ENCODE measurements at regions not wholly inside any gene's neighbourhood (a gene's known extent, or its start where the extent isn't known, plus 50 kb on each side); places are given as distances from the start of the nearest gene placed in this dataset.
"Not testable (repeated sequence)": the region's sequence is repeated elsewhere in the genome, so short reads cannot be mapped to it uniquely, and the experiment has no call there.

DNA sequence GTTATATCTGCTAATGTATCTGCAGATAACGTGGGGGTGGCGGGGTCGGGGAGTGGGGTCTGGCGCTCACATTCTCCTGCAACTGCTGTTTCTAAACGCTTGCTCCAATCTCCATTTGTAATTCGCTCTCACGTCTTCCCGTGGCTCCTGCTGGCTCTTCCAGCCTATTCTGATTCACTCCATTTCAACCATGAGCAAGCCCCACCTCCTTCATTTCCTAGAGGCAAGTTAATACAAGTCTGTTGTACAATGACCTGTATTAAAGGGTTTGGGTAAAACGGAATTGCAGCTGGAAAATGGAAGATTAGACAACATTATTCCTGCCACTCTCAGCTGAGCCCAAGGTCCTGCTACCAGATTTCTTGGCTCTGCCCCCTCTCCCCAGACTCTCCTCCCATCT, 132.3 kb downstream of the CSNK2A3 start:
- DNase-seq: no peak

DNA sequence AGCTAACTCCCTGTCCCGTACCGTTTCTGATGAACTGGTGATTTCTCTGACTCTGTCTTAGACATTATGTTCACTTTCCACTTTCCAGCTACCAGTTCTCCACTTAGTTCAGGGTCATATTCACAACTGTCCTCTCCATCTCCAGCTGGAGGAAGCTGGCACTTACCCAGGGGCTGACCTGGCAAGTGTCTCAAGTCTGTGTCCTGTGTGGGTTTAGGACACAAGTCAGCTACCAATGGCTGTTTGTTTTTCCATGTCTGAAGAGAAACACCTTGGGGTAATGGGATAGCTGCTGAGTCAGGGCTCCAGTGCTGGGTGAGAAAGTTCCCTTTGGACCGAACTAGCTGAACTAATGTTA, 134.4 kb downstream of the CSNK2A3 start:
- DNase-seq: no peak

DNA sequence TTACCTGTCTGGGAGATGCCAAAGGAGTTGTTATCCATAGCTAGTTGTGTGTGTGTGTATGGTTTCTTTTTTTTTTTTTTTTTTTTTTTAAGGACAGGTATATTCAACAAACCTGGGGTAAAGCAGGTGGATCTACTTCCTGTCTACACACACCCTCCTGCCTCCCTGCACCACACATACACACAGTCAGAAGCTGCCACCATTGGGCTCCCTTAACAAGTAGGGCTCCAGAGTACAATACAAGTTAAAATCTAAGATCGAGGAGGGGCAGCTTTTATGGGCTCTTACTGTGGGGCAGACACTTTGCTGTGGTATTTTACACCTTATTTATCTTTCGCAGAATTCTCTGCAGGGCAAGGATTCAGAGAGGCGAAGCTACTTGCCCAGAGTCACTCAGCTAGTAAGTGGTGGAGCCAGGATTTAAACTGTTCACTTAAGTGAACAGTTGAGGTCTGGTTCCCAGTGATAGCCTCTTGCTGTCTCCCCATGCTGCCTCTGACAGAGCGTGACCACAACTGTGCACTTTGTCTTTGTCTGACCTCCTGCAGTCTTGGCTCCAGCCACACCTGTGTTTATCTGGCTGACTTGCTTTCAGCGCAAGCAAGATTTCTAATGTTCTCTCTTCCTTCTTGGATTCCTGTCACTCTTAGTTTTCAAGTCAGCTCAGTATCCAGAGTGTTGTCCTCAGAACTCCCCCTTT, 135.0 kb downstream of the CSNK2A3 start:
- DNase-seq: no peak

DNA sequence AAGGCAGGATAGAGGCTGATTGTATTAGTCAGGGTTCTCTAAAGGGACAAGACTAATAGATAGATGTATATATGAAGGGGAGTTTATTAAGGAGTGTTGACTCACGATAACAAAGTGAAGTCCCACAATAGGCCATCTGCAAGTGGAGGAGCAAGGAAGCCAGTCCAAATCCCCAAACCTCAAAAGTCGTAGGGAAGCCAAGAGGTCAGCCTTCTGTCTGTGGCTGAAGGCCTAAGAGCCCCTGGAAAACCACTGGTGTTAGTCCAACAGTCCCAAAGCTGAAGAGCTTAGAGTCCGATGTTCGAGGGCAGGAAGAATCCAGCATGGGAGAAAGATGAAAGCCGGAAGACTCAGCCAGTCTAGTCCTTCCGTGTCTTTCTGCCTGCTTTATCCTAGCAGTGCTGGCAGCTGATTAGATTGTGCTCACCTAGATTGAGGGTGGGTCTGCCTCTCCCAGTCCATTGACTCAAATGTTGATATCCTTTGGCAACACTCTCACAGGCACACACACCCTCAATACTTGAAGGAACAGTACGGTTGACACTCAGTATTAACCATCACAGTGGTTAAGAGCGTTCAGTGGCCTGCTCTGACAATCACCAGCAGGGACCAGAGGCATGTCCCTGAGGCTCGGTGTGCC, 135.6 kb downstream of the CSNK2A3 start:
- no peak for DNase-seq

DNA sequence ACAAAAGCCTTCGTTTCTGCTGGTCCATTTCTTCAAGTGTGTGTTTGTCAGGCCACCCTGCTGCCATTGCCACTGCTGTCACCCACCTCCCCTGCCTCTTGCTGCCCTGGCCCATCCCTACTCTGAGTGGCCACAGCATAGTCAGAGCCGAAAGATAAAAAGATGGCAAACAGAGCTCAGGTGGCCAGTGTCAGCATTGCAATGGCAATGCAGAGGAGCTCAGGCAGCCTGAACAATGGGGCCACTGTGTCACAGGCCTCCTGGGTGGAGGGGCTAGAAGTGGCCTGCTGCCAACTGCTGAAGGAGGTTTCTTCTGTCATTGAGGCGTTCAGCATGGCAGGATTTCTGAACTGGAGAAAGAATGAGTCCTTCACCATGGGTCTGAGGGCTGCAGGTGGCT, 137.1 kb downstream of the CSNK2A3 start:
- no peak for DNase-seq

DNA sequence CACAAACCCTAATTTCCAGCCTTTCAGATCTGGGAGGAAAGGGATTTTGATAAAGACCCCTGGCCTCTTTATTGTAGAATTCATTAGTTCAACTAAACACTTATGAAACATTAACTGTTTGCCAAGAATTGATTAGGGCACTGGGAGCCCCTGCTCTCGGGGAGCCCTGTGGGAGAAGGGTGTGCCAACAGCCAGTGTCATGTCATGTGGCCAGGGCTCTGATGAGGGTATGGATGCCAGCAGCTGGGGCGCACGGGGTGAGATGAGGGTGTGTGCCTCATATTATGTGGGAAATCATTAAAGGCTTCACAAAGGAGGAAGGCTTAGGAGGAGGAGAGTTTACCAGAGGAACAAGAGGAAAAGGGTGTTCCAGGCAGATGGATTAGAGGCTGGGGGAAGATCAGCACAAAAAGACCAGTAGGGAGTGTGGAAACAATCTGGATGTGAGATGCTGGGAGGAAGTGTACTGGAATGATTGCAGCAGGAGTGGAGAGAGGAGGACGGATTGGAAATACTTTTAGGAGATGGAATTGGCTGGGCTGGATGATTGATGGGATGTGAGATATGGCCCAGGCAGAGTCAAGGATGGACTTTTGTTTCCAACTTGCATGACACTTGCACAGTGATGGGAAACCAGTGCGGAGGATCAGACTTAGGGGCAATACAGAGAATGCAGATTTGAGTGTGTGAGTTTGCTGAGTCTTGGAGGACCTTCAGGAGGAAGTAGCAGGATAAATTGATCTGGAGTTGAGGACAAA, 137.8 kb downstream of the CSNK2A3 start:
- no peak for DNase-seq

DNA sequence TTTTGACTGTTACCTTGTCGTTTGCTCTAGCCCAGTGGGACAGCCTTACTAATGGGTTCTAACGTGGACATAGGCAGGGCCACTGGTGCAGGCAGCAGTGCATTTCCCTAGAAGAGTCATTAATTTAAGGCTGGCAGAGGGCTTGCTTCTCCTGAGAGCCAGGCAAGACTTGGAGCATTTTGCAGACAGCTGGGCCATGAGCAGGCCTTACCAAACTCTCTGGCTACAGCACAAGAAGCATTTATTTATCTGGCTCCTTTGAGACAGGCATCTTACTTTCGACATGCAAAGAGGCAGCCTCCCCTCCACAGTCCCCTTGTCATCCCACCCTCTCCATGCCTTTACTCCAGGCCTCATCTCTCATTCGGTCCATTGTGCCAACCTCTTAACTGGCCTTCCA, 139.9 kb downstream of the CSNK2A3 start:
- no peak for DNase-seq

DNA sequence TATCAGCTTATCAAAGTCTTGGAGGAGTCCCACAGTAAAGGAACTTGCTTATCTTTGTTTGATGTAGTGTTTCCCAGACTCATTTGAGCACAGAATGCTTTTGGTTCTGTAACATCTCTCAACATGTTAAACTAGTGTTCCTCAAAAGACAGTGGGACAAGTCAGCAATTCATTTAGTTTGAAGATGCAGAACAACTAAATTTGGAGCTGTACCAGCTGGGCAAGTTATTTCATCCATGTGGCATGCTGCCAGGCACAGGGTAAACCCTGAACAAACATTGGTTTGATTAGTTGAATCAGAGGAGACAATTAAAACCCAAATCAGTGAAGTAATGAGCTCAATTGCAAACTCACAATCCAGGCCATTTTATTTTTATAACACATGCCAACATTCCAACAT, 141.2 kb downstream of the CSNK2A3 start:
- no peak for DNase-seq

DNA sequence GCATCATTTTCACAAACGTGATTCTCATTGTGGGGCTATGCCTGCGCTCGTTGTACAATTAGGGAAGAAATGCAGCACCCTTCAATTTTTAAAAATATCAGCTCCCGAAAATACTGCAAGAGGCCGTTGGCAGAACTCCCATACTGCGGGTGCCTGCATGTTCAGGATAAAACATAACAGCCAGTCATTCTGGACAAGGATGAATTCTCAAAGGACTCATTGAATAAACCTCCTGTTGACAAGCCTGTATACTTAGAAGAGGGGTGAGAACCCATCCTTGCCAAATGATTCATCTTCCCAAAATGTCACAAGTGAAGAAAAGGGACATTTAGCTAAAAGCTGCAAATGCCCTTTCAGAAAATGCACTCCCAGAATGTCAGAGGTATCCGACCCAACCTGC, 141.9 kb downstream of the CSNK2A3 start:
- no peak for DNase-seq

DNA sequence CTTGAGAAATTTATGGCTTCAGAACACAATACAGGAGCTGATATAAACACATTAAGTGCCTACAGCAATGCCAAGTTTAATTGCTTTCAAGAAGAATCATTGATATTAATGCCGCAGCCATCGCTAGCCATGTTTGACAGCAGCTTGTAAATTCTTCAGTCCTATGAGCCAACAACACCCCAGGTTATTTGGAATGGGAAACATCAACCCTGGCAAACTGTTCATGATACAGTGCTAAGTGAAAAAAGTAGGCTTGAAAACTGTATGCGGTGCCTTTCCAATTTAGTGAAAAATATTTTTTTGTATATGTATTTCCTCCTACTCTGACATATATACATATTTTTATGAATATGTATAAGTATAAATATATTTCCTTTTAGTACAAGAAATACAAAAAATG, 142.6 kb downstream of the CSNK2A3 start:
- DNase-seq: no peak

DNA sequence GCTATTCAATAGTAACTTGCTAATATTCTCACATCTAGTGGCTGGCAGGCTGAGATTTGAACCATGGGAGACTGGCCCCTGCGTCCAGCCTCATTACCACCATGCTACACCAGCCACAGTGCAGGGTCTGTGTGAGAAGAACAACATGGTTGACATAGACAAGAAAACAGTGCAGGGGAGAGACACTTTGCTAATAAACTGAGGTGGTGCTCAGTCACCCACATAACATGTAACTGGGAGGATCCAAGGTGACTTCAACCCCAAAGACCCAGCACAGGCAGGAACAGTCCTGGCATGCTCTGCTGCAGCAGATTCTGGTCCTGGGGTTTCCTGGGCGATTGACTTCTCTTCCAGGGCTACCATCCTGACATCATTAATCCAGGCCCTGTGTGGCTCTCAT, 143.1 kb downstream of the CSNK2A3 start:
- DNase-seq: no peak

DNA sequence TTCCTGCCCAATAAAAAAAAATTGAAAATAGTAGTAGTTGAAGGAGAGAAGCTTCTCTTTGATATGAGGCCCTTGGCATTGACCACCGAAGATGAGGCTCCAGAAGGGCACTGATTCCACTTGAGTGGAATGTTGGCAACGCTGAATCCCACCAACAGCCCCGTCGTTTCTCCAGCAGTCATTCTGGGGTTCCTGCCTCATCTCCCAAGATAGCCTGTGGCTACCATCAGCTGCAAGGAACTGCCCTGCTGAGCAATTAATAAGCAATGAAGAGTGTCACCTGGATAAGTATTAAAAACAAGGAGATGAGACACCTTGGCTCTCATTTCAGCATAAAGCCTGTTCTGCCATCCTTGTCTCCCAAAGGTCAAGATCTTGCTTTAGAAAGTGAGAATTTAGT, 144.1 kb downstream of the CSNK2A3 start:
- no peak for DNase-seq

DNA sequence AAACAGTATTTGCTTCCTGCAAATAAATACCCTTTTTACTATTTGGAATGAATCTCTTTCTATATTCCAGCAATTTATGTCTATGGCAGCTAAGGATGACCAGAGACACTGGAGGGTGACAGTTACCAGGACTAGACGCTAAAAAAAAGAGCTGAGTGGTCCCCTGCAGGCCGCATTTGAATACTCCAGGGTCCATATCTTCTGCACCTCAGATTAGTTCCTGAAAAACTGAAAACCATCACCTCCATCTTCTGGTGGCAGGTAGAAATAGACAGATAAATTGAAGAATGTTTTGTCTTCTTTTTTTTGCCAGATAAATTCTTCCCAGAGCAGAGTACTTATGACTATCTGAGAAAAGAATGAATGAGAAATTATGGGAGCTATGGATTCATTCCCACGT, 145.6 kb downstream of the CSNK2A3 start:
- DNase-seq: no peak

DNA sequence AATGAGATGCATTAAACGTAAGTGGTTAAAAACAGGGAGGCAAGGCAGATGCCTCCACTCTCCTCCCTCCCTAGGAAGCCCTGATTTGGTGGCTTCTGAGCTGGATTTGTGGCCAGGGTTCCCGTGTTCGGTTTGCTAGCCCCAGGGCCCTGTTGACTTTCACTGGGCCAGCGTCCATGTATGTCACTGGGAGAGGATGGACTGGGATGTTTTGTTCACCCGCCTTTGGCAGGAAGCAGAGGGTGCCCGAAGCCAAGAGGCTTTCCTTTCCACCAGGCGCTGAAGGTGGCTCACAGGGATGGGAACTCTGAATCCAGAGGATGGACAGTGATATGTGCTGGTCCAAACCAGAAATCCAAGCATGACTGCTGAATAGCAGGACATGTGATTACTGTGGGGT, 146.6 kb downstream of the CSNK2A3 start:
- no peak for DNase-seq

DNA sequence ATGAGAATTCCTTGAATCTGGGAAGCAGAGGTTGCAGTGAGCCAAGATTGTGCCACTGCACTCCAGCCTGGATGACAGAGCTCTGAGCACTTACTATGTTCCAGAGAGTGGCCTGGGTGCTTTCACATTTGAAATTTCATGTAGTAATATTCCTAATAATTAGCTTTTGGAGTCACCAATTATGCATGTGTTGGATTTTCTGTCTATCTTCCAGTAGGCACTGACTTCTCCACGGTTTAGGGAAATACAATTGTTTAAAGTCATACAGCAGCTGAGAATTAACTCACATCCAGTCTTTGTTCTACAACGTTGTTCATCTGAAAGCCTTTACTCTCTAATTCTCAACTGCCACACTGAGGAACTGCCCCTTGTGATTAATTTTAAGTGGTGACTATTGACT, 150.2 kb downstream of the CSNK2A3 start:
- DNase-seq: no peak

DNA sequence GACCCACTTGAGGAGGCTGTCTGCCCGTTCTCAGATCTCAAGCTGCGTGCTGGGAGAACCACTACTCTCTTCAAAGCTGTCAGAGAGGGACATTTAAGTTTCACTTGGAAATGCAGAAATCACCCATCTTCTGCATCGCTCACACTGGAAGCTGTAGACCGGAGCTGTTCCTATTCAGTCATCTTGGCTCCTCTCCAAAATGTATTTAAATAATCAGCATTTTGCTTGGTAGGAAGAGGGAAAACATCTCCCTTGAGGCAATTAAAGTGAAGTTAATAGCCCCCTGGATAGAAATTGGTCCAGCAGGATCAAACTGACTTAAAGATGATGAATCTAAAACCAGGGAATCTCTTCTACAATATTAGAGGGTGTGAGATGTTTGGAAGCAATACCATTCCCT, 151.7 kb downstream of the CSNK2A3 start:
- not testable (repeated sequence) for DNase-seq

DNA sequence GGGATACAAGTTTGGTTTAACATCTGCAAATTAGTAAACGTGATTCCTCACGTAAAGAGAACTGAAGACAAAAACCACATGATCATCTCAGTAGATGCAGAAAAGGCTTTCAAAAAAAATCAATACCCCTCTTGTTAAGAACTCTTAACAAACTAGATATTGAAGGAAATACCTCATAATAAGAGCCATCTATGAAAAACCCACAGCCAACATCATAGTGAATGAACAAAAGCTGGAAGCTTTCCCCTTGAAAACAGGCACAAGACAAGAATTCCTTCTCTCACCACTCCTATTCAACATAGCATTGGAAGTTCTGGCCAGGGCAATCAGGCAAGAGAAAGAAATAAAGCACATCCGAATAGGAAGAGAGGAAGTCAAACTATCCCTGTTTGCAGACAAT, 160.5 kb downstream of the CSNK2A3 start:
- DNase-seq: no peak

DNA sequence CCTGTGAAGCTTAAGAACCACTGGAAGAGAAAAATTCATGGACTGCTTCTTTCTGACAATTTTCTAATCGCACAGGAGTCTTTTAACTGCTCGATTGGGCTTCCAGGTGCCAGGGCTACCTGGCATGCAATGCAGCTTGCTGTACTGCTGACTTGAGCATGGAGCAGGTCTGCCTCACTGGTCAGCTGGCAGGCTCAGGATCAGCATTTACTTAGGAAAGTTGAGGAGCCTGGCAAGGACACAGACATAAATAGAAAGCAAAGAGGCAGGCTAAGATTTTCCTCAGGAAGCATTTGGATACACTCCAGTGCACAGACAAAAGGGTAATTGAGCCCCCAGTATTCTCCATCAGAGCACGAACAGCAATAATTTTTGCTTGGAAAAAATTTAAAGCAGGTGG, 163.5 kb downstream of the CSNK2A3 start:
- DNase-seq: no peak

DNA sequence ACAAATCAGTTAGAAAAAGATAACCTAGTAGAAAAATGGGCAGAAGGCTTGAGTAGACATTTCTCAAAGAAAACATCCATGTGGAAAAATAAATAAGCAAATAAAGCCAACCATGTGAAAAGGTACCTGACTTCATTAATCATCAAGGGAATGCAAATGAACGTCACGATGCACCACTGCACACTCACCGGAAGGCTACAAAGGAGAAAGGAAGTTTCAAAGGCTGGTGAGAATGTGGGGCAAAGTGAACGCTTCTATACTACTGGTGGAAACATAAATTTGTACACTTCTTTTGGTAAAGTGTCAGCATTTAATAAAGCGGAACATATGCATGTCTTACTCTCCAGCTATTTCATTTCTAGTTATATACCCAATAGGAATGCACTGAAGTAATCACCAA, 166.8 kb downstream of the CSNK2A3 start:
- no peak for DNase-seq

DNA sequence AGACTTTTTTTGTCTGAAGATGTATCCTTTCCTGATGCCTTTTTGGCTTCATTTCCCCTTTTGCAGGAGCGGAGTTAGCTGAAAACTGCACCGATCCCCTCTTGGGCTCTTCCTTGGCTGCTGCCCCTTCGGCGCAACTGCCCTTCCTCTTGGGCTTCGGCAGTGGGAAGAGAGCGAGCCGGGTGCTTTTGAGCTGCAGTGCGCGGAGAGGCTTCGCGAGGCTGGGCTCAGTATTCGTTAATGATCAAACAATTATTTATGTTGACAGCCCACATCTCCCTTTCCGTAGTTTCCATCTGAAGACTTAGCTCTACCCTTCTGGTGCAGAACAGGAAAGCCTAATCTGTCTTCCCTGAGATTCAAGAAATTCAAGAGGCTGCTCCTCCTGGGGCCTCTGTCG, 170.8 kb downstream of the CSNK2A3 start:
- no peak for DNase-seq

DNA sequence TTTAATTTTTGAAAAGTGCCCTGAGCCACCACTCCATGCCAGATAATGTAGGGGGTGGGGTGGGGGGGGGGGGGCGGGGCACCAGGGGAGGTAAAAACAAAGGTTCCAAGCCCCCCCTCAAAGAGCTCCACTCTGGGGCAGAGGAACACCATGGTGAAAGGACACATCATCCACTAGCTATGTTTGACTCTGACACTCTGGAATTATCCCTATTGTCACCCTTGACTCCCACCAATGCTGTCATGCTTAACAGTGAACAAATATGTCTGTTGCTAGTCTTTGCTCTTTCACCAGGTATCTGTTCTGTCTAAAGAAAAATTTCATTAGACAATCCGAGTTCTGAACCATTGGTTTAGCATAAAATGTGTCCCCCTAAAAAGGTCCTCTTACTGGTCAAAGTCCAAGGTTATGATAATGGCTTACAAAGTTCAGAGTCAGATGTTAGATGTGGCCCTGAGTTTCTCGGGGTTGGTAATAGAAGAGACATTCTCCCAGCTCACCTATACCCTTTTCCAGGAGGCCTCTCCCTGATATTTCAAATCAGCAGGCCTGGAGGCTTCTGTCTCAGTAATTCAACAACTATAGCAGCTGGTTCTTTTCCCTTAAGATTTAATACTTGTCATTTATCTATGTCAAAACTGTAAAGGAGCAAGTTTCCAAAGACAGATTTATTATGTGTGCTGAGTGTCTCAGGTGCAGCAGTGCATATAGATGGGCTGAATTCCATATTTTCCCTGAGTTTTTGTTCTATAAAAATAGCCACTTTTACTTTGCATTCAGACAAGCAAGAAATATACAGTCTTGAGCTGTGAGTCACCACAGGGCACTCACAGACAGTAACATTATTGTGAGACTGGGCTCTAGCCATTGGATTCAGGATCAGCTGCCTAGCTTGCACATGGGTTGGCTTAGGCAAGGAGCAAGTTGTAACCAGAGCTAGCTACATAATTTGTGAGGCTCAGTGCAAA, 174.1 kb downstream of the CSNK2A3 start:
- DNase-seq: no peak

DNA sequence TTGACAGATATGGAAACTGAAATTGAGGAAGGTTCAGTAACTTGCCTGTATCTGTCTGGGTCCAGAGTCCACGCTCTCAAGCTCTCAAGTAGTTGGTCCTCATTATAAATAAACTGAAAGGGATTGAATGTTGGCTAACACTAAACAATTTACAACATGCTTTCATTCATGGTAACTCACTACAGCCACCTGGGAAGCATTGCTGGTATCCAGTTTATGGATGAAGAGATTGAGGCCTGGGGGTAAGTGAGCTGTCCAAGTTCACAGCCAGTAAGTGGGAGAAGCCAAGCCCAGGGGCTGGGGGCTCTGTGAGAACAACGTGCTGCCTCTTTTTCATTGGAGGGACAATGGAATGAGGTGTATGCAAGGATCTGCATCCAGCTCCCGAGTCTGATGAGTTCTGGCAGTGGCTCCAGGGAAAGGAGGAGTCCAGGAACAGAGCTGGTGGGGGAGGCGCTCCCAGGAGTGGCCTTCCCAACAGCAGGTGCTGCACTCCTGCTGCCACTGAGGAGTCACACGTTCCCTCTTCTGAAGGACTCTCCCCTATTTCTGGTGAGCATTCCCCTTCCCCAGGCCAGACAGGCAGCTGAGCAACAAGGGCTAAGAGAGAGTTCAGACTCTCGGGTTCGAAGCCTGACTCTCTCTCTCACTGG, 175.8 kb downstream of the CSNK2A3 start:
- DNase-seq: no peak
